AG09319 (cell line): ENCODE measurements at regions not wholly inside any gene's neighbourhood (a gene's known extent, or its start where the extent isn't known, plus 50 kb on each side); places are given as distances from the start of the nearest gene placed in this dataset.

ENCODE experiments used
- DNase-seq: peaks from one replicate; pipeline ENCODE4 v3.0.0-alpha.2; 2010; ENCODE audit warnings: low read depth; ENCODE audit errors: extremely low read depth
- CTCF ChIP-seq: IDR thresholded peaks from 2 replicates; pipeline ENCODE4 v1.5.1; 2011; ENCODE audit warnings: low read depth, mild to moderate bottlenecking, inconsistent platforms, low read length, moderate library complexity

DNA sequence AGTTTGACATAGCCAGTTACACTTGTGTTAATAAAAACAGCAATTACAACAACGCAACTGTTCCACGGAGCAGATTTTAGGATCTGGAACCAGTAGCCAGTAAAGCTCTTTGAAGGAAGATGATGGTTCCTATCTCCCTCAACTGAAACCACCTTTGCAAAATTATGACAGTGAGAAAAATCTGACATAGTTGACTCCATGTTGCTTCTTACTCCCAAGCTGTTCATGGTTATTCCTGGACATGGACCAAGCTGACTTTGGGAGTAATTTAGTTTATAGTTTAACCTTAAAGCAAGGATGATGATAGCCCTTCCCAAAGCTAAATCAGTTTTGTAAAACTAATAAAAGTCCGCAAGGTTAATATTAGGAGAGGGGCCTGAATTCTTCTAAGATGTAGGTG, 518.0 kb upstream of the ZP4 start:
- DNase-seq = no peak
- no peak for TF ChIP-seq CTCF

GRCh38 chr1:238406098-238406860, 515.6 kb upstream of the ZP4 start:
- DNase-seq = no peak
- no peak for TF ChIP-seq CTCF

- no peak for DNase-seq
- no peak for TF ChIP-seq CTCF
Observed at GRCh38 chr1:238404921-238405320, 514.2 kb upstream of the ZP4 start.

DNA sequence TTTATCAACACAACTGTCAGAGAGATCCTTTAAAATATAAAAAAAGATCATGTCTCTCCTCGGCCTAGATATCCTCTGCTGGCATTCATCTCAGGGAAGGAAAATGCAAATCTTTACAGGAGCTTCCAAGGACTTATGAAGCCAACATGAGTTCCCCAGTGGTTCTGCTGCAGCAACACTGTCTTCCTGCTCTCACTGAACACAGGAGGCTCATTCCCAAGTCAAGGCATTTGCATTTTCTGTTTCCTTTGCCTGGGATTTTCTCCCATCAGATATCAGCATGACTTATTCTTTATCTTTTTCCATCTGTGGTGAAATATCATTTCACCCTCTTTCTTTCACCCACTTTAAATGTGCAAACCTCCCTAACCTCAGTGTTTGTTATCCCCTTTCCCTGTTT, 513.8 kb upstream of the ZP4 start:
- DNase-seq = no peak
- no peak for TF ChIP-seq CTCF

DNA sequence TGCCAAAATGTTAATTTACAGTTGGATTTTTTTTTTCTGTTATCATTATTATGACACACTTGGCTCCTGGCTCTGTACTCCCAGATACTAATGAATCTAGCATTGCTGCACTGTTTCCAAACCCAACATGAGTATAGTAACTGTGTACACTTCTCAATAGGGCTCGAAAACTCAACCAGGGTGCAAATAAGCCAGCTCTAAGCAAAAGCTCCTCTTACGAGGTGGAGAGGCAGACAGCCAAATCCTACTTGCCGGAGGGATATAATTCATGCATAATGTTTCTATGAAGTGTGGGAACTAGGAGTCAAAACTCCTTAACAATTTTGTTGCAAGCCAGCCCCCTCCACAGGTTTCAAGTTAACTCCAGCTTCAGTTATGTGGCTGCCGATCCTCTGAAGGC, 510.4 kb upstream of the ZP4 start:
- no peak for TF ChIP-seq CTCF
- DNase-seq = no peak

DNA sequence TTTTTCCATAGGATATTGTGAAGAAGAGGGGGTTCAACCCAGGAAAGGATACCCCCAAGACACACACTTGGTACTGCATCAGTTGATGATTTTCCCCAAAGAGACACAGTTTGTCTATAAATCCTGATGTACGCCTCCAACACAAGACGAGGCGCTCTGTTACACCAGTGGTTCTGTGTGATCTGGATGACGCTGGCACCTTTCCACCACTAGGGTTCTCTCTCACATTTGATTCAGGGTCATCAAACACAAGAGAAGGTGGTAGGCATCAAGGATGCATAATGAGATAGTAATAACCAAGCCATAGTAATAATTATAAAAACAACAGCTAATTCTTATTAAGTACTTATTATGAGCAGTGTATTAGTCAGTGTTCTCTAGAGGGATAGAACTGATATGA, 508.8 kb upstream of the ZP4 start:
- TF ChIP-seq CTCF = no peak
- no peak for DNase-seq

- TF ChIP-seq CTCF = no peak
- no peak for DNase-seq
Observed at GRCh38 chr1:238396140-238396539, 505.4 kb upstream of the ZP4 start.
